Nucleus accumbens (tissue), 56 donors: ENCODE measurements at regions not wholly inside any gene's neighbourhood (a gene's known extent, or its start where the extent isn't known, plus 50 kb on each side); places are given as distances from the start of the nearest gene placed in this dataset.

Experiments
- DNase-seq, 56 donors: peaks; one replicate each; lab custom pipeline; 2025; lab: John Stamatoyannopoulos, UW

DNA sequence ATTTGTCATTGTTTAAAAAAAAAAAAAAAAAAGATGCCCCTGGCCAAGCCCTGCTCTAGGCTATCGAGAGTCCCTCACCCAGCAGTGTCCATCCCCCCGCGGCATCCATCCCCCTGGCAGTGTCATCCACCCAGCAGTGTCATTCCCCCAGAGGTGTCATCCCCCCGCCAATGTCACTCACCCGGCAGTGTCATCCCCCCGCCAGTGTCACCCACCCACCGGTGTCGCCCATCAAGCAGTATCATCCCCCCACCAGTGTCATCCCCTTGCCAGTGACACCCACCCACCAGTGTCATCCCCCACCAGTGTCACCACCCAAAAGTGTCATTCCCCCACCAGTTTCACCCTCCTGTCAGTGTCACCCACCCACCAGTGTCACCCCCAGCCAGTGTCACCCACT, 99.3 kb upstream of the PRR20G start:
- DNase-seq, result no peak

GRCh38 chr3:127386490-127386889, 98.6 kb upstream of the PRR20G start:
- DNase-seq, result no peak

DNA sequence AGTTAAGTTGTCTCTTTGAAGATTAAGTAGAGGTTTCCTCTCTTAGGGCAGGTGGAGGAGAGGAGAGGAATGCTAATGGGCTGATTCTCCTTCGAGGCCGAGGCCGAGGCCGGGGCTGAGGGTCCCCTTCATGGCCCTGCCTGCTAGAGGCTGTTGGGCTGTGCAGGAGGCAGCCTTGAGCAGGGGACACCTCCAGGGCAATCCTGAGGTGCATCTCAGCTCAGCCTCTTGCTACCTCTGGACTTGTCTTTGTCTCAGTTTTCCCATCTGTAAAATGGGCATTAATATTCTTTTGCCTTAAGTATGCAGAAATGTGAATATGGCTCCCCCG, 97.7 kb upstream of the PRR20G start:
- no peak for DNase-seq

GRCh38 chr3:127384717-127385539, 97.1 kb upstream of the PRR20G start:
- DNase-seq, result no peak

DNA sequence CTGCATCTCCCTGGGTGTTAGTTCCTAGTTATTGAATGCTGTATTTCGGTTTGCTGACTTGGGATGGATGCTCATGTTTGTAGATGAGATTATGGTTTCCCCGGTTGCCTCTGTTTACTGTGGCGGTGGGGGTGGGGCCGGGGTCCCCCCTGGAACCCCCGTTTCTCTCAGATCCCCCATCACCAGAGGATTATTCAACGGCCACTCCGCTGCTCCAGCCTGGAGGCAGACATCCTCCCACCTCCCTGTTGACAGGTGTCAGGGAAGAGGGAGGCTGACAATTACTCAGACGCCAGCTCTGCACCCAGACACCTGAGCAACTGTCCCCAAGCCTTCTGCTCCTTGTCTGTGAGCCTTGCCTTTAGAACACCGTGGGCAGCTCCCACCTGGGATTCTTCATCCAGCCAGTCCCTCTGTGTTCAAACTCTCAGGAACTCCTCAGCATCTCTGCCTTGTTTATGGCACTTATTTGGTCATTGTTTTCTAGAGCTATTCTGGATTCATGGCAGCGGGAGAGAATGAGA, 95.9 kb upstream of the PRR20G start:
- DNase-seq, result no peak

DNA sequence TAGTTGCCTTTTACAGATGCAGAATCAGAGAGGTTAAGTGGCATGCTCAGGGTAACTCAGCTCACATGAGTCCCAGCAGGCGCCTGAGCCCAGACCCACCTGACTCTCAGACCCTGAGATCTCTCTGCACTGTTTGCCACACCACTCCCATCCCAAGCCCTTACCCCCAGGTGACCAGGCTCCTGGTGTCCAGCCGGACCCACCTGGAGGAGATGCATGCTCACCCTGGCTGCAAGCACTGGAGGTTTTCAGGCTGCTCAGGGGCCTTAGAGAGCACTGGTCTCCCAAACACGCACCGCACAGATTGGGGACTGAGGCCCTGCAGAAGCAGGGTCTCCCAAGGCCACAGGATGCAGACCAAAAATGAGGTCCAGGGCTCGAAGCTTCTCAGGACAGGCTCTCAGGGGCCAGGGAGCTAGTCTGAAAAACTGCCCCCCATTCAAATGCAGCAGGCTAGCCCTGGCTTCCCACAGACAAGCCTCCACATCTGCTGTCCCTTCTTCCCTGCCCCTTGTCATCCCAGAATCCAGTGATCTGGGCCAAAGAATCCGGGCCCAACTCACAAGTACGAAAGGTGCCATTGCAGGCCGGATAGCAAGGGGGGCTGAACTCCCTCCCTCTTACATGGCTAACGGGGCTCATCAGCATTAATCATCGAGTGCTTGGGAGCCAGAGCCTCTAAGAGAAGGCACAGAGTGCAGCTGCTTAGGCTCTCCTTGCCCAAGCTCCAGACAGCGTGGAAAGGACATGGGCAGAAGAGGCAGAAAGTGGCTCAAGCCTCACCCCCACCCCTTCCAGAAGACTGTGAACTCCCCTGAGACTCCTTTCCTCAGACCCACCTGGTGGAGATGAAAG, 90.2 kb upstream of the PRR20G start:
- DNase-seq, result no peak

DNA sequence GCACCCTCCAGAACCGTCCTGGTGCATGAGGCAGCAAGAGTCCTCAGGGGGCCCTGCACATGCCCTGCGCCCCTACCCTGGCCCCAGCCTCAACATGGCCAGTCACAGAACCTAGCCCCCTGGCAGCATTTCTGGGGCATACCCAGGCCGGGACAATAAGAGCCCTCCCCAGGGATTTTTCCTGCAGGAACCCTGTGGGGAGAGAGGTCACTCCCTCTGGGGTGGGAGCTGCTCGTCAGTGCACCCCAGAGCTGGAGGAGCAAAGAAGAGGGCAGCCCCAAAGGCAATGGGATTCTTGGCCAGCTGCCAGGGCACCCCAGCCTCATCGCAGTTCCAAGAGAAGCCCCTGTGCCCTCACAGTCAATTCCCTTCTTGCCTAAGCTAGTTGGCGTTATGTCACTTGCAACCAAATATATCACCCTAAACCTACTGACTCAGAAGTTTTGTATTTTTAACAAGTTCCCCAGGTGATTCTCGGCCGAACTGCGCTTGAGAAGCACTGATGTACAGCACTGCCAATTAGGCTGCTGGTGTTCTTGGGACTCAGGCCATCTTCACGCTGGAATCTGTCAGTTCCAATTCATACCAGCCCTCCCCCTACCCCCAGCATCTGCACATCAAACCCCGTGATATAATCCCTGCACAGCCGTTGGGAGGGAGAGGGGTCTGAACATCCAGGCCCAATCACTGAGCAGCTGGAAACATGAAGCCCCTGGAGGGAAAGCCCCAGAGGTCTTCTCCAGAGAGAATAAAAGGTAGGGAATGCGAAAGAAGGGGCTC, 87.5 kb upstream of the PRR20G start:
- DNase-seq, result no peak

- no peak for DNase-seq
Observed at GRCh38 chr3:127374086-127375010, 86.5 kb upstream of the PRR20G start.

GRCh38 chr3:127373441-127374085, 85.7 kb upstream of the PRR20G start:
- peak in 1 of 56 donors; percentile 9 for DNase-seq

GRCh38 chr3:127371846-127372245, 84.0 kb upstream of the PRR20G start:
- DNase-seq, result no peak

DNA sequence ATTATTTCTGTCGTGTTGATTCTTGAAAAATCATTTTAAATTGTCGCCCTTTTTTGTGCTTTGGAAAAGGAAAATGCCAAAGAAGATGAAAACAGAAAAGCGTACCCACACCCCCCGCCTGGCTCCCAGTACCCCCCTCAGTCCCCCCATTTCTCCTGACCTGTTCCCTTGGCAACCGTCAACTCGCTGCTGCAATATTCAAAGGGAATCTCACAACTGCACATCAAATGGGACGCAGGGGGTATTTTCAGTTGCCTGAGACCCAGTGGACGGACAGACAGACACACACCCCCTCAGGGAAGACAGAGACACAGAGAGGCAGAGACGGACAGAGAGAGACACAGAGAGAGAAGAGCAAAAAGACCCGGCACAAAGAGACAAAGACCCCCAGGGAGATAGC, 83.5 kb upstream of the PRR20G start:
- no peak for DNase-seq

DNA sequence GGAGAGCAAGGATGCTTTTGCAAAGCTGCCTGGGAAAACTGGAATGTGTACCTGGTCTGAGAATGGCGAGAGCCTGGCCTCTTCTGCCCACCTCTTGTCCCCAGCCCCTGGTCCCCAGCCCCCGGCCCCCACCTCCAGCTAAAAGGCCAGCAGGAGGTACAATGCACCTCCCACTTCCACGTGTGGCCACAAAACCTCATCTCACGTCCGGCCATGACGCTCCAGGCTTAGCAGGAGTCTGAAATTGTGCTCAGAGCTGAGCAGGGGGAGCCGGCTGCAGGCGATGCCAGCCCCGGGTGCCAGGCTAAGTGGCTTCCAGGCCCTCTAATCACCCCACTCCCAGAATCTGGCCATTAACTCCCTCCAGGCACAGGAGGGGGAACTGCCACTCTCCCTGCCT, 83.1 kb upstream of the PRR20G start:
- DNase-seq, result no peak

DNA sequence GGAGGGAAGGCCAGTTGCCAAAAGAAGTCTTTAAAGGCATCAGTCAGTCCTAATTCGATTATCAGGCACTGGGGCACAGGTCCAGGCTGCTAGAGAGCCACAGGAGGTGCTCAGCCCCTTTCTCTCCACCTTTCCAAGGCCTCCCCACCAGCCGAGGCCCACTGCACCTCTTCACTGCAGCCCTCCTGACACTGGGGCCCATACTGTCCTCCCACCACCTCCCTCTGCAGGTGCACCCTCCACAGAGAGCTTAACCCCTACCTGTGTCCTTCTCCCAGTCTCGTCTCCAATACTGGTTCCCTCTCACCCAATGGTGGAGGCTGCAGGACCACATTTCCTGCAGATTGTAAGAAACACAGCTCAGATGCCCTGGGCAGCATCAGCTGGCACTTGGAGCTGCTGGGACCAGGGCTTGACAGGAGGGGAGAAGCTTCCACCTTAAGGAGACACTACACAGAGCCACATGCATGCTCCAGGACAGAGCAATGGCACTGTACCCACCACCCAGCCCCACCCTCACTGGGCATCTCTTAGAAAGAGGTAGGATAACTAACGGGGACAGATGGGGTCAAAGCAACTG, 81.6 kb upstream of the PRR20G start:
- no peak for DNase-seq

DNA sequence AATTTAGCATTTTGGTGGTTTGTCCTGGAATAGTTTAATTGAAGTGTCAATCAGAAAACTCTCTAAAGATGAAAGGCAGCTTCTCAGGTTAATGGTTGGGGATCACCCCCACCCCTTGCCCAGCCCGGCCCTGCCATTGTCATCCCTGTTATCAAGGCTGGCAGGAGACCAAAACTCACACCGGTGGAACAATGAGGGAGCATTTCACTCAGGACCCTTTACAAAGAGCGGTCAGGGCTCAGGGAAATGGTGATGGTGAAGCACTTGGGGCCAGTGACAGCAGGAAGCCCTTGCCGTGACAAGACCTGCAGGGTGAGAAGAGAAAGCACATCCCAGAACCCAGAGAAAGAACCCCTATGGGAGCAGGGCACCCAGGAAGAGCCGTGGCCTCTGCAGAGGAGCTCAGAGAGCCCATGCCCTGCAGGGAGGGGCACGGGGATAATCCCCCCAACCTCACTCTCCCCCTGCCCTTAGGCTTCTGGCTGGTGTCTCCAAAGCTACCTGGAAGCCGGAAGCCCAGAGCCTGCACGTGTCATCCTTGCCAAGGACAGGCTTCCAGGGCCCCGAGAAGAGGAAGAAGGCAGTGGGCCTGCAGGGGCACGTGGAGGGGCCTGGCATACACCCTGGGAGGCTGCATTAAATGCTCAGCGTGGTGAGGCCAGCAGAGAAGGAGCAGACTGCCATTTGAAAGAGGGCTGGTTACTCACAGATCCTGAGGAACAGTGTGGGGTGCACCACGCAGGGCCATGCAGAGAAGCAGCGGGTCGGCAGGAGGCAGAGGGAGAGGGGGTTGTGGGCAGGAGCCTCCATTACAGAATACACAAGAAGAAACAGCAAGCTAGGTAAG, 80.6 kb upstream of the PRR20G start:
- no peak for DNase-seq

DNA sequence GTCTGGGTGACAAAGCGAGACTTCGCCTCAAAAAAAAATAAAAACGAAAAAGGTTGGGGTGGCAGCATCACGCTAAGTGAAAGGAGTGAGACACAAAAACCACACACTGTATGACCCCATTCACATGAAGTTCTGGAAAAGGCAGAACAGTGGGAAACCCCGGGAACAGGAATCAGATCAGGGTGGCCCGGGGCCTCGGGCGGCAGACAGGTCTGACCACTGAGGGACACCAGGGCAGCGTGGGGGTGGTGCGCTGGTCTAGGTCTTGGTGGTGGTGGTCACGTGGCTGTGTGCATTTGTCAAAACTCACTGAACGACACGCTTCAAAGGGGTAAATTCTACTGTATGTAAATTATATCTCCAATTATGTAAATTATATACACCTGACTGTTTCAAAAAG, 79.7 kb upstream of the PRR20G start:
- no peak for DNase-seq

- no peak for DNase-seq
Observed at GRCh38 chr3:127366383-127366782, 78.5 kb upstream of the PRR20G start.

GRCh38 chr3:127365163-127365798, 77.4 kb upstream of the PRR20G start:
- no peak for DNase-seq

DNA sequence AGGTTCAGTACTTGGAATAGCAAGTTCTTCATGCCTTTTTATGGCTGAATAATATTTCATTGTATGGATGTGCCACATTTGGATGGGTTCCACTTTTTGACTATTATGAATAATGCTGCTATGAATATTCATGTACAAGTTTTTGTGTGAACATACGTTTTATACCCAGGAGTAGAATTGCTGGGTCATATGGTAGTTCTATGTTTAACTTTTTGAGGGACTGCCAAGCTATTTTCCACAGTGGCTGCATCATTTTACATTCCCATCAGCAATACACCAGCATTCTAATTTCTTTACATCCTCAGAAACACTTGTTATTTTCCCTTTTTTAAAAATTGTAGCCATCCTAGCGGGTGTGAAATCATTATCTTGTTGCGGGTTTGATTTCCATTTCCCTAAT, 76.0 kb upstream of the PRR20G start:
- no peak for DNase-seq
